Right cardiac atrium (tissue), 5 donors: ENCODE measurements at regions not wholly inside any gene's neighbourhood (a gene's known extent, or its start where the extent isn't known, plus 50 kb on each side); places are given as distances from the start of the nearest gene placed in this dataset.
"Not testable (repeated sequence)": the region's sequence is repeated elsewhere in the genome, so short reads cannot be mapped to it uniquely, and the experiment has no call there.

ENCODE experiments used
- ATAC-seq, 2 donors: fragments of 200-7000 bp; cut with Tn5 transposase; one replicate each; pipeline versions ENCODE4 v1.8.0 to v1.9.1; 2020; ENCODE audit warnings: moderate library complexity in 2 of 2, mild to moderate bottlenecking in 1 of 2
- DNase-seq, 3 donors: peaks; one replicate each; pipeline ENCODE4 v3.0.0-alpha.2; 2020
- H3K27ac ChIP-seq: one replicate; pipeline ENCODE4 v1.5.1; 2013; ENCODE audit warnings: mild to moderate bottlenecking, low read length, control low read depth, moderate library complexity
- H3K27me3 ChIP-seq: one replicate; pipeline ENCODE4 v1.6.1; 2013; ENCODE audit not compliant: control insufficient read depth, insufficient read depth
- H3K4me1 ChIP-seq: one replicate; pipeline ENCODE4 v1.6.1; 2013; ENCODE audit warnings: low read length; ENCODE audit not compliant: control insufficient read depth, insufficient read depth
- H3K4me3 ChIP-seq: one replicate; pipeline ENCODE4 v1.5.1; 2013; ENCODE audit warnings: low read length, control low read depth
- H3K9me3 ChIP-seq: one replicate; pipeline ENCODE4 v1.6.1; 2013; ENCODE audit warnings: low read length; ENCODE audit not compliant: control insufficient read depth
- WGBS: extraction: QIAGEN DNeasy Blood & Tissue Kit; methylation state at CpG from one replicate; pipeline ENCODE4 v1.1.7; 2013; 5-methylcytosine and 5-hydroxymethylcytosine counted together
- intact Hi-C, 4 donors: fragments of 100-400 bp; cut with DNase I; formaldehyde crosslinking; loops; one replicate each; pipeline versions ENCODE4 v1.11.0 to v1.14.0; 2022 to 2023
- donor health status: healthy with polysubstance abuse.
- donor health status: DM: no; HTN: yes; CAD: no.
- donor health status: DM: no; HTN: no; CAD: no.
- donor health status: DM: no; HTN: yes; CAD: no; lungs with severe emphysema.
- donor health status: DM: yes; HTN: yes; CAD: no.

DNA sequence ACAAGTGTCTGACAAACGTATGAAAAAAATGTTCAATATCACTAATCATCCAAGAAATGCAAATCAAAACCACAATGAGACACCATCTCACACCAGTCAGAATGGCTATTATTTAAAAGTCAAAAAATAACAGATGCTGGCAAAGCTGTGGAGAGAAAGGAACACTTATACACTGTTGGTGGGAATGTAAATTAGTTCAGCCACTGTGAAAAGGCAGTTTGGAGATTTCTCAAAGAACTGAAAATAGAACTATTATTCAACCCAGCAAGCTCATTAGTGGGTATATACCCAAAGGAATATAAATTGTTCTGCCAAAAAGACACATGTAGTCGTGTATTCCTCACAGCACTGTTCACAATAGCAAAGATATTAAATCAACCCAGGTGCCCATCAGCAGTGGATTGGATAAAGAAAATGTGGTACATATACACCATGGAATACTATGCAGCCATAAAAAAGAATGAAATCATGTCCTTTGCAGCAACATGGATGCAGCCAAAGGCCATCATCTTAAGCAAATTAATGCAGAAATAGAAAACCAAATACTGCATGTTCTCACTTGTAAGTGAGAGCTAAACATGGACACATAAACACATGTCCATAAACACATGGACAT, 251.3 kb downstream of the UACA start:
- intact Hi-C loops, ATAC-seq, H3K27ac ChIP-seq, H3K27me3 ChIP-seq, H3K4me1 ChIP-seq, H3K9me3 ChIP-seq, H3K4me3 ChIP-seq, DNase-seq: not testable (repeated sequence)
- 87% methylated on average over 2 of the region's 2 CpGs for WGBS

DNA sequence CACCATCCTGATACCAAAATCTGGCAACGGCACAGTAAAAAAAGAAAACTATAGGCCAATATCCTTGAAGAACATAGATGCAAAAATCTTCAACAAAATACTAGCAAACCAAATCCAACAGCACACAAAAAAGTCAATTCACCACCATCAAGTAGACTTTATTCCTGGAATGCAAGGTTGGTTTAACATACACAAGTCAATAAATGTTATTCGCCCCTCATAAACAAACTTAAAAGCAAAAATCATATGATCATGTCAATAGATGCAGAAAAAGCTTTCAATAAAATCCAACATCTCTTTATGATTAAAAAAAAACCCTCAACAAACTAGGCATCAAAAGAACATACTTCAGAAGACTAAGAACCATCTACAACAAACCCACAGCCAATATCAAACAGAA, 252.9 kb downstream of the UACA start:
- no peaks in the 10 kb centered on the region for H3K9me3 ChIP-seq
- DNase-seq (no peak), ATAC-seq (no peak)
- H3K4me1 ChIP-seq, result no peaks in the 10 kb centered on the region
- intact Hi-C loops, result no loop called here
- H3K27me3 ChIP-seq, result no peaks in the 10 kb centered on the region
- H3K27ac ChIP-seq, result no peak overlapping the region
- no peak overlapping the region for H3K4me3 ChIP-seq
- WGBS, result 96% methylated on average over 2 of the region's 2 CpGs

DNA sequence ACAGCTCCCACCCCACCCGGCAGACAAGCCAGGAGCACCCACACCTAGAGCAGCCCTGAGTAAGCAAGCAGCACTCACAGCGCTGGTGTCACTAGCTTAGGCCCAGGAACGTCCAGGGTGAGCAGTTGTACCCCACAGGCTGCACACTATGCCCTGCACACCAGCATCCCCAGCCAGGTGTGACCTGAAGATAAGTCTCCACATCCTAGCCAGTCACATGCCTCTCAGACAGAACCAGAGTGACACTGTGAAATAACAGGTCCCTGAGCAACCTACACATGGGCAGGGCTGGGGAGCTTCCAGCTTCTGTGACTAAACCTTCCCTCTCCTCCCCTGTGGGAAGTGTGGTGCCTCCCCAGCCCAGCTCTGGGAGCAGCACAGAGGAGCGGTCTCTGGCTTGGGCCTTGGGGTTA, 253.6 kb downstream of the UACA start:
- intact Hi-C loops, result no loop called here
- ATAC-seq (no peak), DNase-seq (no peak)
- Histone ChIP-seq H3K27ac (no peak overlapping the region), H3K9me3 (no peaks in the 10 kb centered on the region), H3K4me3 (no peak overlapping the region), H3K27me3 (no peaks in the 10 kb centered on the region), H3K4me1 (peaks cover 2% of the 10 kb centered on the region)
- WGBS, result 94% methylated on average over 4 of the region's 4 CpGs

- ATAC-seq, result no peak
These were observed 254.1 kb downstream of the UACA start for GRCh38 chr15:70509282-70509662.

DNA sequence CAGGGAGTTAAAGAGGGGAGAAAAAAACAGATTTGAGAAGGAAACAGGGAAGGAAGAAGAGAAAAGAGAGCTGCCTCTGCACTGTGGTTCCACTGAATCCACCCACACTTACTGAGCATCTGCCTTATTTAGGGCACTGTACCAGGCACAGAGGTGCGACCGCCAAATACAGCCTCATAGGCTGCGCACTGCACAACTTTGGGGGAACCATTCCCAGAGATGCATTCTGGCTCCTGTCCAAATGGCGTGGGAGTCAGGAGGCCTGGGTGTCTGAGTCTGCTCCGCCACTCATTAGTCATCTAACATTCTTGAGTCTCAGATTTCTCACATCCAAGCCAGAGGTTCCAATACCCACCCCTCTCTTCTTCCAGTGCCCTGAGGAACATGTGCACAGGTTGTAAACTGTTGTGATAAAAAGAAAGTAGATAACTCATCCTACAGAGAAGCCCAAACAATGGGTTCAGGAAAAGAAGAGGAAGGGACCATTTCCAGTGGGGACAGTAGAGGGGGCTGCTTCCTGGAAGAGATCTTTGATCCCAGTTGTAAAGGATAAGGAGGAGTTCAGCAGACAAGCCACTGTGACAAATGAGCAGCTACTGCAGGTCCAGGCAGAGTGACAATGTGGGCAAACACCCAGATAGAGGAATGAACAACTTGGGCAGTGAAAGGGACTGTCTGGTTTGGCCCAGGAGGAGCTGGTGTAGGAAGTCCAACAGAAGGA, 254.6 kb downstream of the UACA start:
- H3K4me1 ChIP-seq, result peaks cover 9% of the 10 kb centered on the region
- 50% methylated on average over 5 of the region's 5 CpGs for WGBS
- H3K27ac ChIP-seq, result no peak overlapping the region
- ATAC-seq (no peak), DNase-seq (no peak)
- no peak overlapping the region for H3K4me3 ChIP-seq
- no peaks in the 10 kb centered on the region for H3K27me3 ChIP-seq
- intact Hi-C loops, result no loop called here
- no peaks in the 10 kb centered on the region for H3K9me3 ChIP-seq

More at GRCh38 chr15:70509282-70509662, 254.1 kb downstream of the UACA start:
- H3K4me1 ChIP-seq, result peaks cover 7% of the 10 kb centered on the region
- H3K27me3 ChIP-seq, result no peaks in the 10 kb centered on the region
- no peaks in the 10 kb centered on the region for H3K9me3 ChIP-seq
- intact Hi-C loops, result no loop called here
- H3K27ac ChIP-seq, result no peak overlapping the region
- 79% methylated on average over 2 of the region's 2 CpGs for WGBS
- H3K4me3 ChIP-seq, result no peak overlapping the region
- no peak for DNase-seq

DNA sequence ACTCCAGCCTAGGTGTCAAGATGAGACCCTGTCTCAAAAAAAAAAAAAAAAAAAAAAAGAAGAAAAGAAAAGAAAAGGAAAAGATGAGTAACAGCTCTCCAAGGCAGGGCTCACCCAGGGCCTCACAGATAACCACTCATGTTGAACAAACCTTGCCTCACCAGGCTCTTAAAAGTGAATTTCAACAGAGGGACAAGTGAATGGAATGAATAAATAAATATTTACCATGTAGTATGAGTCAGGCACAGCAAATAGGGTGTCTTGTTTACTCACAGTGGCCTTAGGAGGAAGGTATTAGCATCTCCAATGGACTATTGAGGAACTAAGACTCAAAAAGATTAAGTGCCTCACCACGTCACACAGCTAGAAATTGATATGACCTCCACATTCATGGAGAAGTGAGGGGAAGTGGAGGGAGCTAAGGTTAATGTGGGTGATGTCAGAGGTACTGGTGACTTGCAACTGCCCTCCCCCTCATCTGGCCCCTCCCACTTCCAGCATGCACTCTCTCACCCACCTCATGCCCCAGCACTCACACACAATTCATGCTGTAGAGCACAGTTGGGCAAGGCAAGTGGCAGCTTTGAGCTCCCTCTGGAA, 255.5 kb downstream of the UACA start:
- Histone ChIP-seq H3K9me3 (no peaks in the 10 kb centered on the region), H3K4me3 (no peak overlapping the region), H3K27me3 (no peaks in the 10 kb centered on the region), H3K4me1 (peaks cover 12% of the 10 kb centered on the region), H3K27ac (no peak overlapping the region)
- ATAC-seq, result no peak
- intact Hi-C loops, result no loop called here
- DNase-seq, result no peak
- WGBS, result 76% methylated on average over 1 of the region's 1 CpG

- DNase-seq (no peak), ATAC-seq (no peak)
- H3K27me3 ChIP-seq, result no peaks in the 10 kb centered on the region
- no peaks in the 10 kb centered on the region for H3K9me3 ChIP-seq
- H3K4me3 ChIP-seq, result no peak overlapping the region
- no peak overlapping the region for H3K27ac ChIP-seq
- intact Hi-C loops, result no loop called here
- WGBS, result 68% methylated on average over 5 of the region's 5 CpGs
- peaks cover 12% of the 10 kb centered on the region for H3K4me1 ChIP-seq
These were observed 257.1 kb downstream of the UACA start for GRCh38 chr15:70505936-70506912.

DNA sequence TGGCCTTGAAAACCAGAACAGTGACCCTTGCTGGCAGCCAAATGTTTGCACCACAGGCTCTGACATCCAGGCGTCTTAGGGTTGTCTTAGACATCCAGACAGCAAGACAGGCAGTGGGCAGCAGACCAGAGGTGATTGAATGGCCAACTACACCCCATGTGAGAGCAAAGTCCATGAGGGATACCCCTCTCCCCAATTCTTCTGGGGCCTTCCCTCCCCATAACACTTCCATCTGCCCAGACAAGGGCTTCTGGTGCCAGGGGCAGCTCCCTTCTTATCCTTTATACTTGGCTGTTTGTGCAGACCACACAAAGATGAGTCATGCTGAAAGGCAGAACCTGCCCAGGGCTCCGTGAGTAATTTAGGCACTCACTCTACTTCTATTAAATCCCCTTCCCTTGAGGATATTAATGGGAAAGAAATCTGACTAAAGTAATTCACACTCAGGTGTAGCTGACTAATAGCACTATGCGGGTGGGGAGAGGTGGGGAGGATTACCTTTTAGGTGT, 257.9 kb downstream of the UACA start:
- DNase-seq (no peak), ATAC-seq (peak in 1 of 2 donors; percentile 65)
- no peaks in the 10 kb centered on the region for H3K9me3 ChIP-seq
- no peaks in the 10 kb centered on the region for H3K27me3 ChIP-seq
- no peak overlapping the region for H3K27ac ChIP-seq
- no peak overlapping the region for H3K4me3 ChIP-seq
- 40% methylated on average over 3 of the region's 3 CpGs for WGBS
- H3K4me1 ChIP-seq, result peaks cover 12% of the 10 kb centered on the region
- intact Hi-C loops, result no loop called here

DNA sequence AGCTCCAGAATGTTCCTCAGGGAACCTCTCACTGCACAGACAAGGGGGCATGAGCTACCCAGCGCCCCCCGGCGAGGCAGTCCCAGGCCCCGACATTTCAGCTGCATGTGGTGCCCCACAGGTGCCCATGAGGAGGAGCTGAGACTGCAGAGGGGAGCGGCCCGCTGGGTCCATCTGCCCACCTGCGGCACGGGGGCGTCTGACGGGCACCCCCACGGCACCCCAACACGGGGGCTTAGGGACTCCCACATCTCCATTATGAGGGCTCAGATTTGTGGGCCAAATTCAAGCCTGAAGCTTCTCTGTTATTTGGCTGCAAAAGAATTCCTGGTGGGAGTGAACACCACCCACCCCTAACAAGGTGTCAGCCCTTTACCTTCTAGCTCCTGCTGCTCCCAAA, 258.4 kb downstream of the UACA start:
- H3K4me3 ChIP-seq, result no peak overlapping the region
- ATAC-seq, result no peak
- WGBS, result 80% methylated on average over 12 of the region's 12 CpGs
- no peak for DNase-seq
- no peaks in the 10 kb centered on the region for H3K27me3 ChIP-seq
- no peaks in the 10 kb centered on the region for H3K9me3 ChIP-seq
- intact Hi-C loops, result no loop called here
- H3K4me1 ChIP-seq, result peaks cover 12% of the 10 kb centered on the region
- H3K27ac ChIP-seq, result no peak overlapping the region

GRCh38 chr15:70504299-70504951, 258.9 kb downstream of the UACA start:
- ATAC-seq (peak; percentile 54 to 67), DNase-seq (peak; percentile 72 to 80 (median 79))
- WGBS, result 37% methylated on average over 9 of the region's 9 CpGs
- Histone ChIP-seq H3K4me3 (no peak overlapping the region), H3K27ac (no peak overlapping the region), H3K4me1 (peaks cover 12% of the 10 kb centered on the region), H3K9me3 (no peaks in the 10 kb centered on the region), H3K27me3 (no peaks in the 10 kb centered on the region)
- intact Hi-C loops, result no loop called here
